ENCODE measurements at regions not wholly inside any gene's neighbourhood (a gene's known extent, or its start where the extent isn't known, plus 50 kb on each side); places are given as distances from the start of the nearest gene placed in this dataset.

DNA sequence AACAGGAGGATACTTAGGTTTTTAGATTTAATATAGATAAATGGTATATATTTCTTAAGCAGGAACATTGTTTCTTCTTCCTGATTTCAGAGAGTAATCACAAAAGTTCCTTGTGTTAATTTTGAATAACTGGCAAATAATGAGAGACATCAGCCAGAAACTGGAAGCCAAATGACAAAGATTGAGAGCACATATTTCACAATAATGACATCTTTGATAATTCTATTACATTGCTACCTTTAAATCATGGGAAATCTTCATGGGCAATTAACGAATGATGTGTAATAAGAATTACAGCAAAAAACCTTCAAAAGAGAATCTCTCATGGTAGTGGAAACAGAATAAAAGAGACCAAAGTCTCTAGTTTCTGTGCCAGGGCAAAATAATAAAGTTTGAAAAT lies 215.1 kb downstream of the NUP35 start:
- TF ChIP-seq, protein P1, sequence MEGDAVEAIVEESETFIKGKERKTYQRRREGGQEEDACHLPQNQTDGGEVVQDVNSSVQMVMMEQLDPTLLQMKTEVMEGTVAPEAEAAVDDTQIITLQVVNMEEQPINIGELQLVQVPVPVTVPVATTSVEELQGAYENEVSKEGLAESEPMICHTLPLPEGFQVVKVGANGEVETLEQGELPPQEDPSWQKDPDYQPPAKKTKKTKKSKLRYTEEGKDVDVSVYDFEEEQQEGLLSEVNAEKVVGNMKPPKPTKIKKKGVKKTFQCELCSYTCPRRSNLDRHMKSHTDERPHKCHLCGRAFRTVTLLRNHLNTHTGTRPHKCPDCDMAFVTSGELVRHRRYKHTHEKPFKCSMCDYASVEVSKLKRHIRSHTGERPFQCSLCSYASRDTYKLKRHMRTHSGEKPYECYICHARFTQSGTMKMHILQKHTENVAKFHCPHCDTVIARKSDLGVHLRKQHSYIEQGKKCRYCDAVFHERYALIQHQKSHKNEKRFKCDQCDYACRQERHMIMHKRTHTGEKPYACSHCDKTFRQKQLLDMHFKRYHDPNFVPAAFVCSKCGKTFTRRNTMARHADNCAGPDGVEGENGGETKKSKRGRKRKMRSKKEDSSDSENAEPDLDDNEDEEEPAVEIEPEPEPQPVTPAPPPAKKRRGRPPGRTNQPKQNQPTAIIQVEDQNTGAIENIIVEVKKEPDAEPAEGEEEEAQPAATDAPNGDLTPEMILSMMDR (IDR thresholded peaks at IDR 0.05; ENCODE audit: borderline replicate concordance, control extremely low read depth, extremely low read depth, insufficient read depth, missing control alignments) = no peak
- DNase-seq (ENCODE audit: low spot score) = no peak
- in situ Hi-C loops (cut with MboI; ENCODE audit: low sequenced_read_pairs, unreplicated experiment) = no loop called here

DNA sequence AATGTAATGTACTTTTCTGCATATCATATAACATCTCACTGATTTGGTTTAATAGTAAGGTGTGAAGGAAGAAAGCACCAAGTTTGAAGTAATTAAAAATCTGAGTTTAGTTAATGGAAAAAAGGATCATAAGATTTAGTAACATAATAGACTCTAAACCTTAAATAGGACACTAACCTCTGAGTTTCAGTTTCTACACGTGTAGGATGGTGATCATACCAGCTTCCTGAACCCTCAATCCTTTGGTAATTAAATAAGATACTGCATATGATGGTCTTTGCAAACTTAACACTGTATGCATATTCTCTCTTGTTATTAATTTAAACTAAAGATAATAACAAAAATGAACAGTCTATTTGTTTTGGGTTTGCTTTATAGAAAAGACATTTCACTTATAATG lies 216.8 kb downstream of the NUP35 start:
- in situ Hi-C loops (cut with MboI; ENCODE audit: low sequenced_read_pairs, unreplicated experiment) = no loop called here

DNA sequence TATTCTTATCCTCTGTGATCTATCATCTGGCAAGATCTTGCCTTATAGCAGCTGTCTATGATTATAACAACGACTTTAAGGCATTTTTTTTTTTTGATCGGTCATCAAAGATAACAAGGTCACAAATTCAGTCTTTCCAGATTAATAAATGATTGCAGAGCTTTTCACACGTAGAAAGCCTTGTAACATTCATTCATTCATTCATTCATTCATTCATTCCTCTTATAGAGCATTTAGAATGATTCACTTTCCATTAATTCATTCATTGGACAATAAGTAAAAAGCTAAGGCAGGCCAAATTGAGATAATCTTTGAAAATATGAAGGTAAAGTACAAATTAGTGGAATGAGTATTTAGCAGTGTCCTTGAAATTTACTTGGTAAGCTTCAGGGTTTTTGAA lies 223.7 kb downstream of the NUP35 start:
- in situ Hi-C loops (cut with MboI; ENCODE audit: low sequenced_read_pairs, unreplicated experiment) = no loop called here
- DNase-seq (ENCODE audit: low spot score) = no peak
- TF ChIP-seq, protein P1 (IDR thresholded peaks at IDR 0.05; ENCODE audit: borderline replicate concordance, control extremely low read depth, extremely low read depth, insufficient read depth, missing control alignments) = no peak

More for the DNA sequence above, 216.8 kb downstream of the NUP35 start:
- TF ChIP-seq, protein P1 (IDR thresholded peaks at IDR 0.05; ENCODE audit: borderline replicate concordance, control extremely low read depth, extremely low read depth, insufficient read depth, missing control alignments) = no peak
- DNase-seq (ENCODE audit: low spot score) = no peak

DNA sequence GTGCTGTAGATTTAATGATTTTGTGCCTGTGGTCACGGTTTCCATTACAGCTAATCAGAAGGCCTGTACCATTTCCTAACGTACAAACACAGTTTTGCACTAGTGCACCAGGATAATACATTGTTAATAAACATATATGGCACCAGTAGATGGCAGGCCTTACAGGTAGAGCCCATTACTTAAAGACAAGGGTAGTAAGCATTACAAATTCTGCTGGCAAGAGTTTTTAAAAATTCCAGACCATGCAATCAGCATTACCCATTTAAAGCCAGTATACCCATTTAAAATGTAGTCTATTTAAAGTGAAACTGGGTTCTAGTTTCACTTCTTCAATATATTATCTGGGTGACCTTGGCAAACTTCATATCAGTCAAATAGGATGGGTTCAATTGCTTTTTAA lies 224.2 kb downstream of the NUP35 start:
- TF ChIP-seq, protein P1 (IDR thresholded peaks at IDR 0.05; ENCODE audit: borderline replicate concordance, control extremely low read depth, extremely low read depth, insufficient read depth, missing control alignments) = no peak
- in situ Hi-C loops (cut with MboI; ENCODE audit: low sequenced_read_pairs, unreplicated experiment) = no loop called here
- DNase-seq (ENCODE audit: low spot score) = no peak

DNA sequence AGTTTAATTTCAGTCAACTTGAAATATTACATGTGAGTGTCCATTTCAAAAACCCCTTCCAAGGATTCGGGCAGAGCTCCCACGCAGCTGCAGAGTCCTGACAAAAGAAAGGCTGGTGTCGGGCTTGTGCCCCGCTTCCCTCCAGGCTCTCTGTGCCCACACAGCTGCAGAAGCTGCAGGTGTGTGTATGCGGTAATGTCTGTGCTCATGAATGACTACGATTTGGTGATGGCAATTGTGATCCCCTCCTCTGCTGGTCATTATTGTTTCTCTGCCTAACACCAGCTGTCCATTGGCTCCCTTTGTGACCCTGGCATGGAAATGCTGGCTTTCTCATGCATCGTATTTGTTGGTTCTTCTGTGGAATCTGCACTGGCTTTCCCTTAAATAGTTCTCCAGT lies 224.8 kb downstream of the NUP35 start:
- DNase-seq (ENCODE audit: low spot score) = no peak
- TF ChIP-seq, protein P1 (IDR thresholded peaks at IDR 0.05; ENCODE audit: borderline replicate concordance, control extremely low read depth, extremely low read depth, insufficient read depth, missing control alignments) = no peak
- in situ Hi-C loops (cut with MboI; ENCODE audit: low sequenced_read_pairs, unreplicated experiment) = no loop called here

DNA sequence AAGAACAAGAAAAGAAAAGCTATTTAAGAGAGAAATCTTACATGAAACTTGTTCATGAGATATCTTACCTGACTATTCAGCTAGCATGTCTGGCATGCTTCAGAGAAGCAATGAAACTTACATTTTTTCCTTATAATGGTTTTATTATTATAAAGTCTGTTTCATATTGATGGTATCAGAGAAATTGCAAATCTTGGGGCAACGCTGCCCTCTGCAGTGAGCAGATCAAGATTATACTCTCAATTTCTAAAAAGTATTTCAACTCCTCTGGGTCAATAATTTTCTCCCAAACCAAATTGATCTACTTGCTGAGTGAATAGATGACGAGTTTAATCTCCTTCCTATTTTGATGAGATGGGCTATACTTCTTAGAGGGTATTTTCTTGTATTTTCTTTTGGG lies 235.6 kb downstream of the NUP35 start:
- TF ChIP-seq, protein P1 (IDR thresholded peaks at IDR 0.05; ENCODE audit: borderline replicate concordance, control extremely low read depth, extremely low read depth, insufficient read depth, missing control alignments) = no peak
- in situ Hi-C loops (cut with MboI; ENCODE audit: low sequenced_read_pairs, unreplicated experiment) = no loop called here
- no peak for DNase-seq (ENCODE audit: low spot score)

DNA sequence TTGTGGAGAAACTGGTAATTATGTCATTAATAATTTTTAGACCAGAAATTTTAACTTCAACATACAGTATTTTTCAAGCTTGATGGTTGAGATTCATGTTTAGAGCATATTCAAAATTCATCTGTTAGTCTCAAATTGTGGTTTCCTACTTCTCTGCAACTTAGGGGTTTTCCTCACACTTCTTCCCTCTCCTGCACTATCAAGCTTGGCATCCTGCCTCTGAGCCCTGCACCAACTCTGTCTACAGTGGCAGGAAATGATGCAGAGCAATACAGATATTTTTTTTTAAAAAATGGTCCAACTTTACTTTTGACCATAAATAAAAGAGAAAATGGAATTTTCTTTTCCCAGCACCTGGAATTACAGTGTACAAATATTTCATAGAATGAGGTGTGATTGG lies 247.3 kb downstream of the NUP35 start:
- in situ Hi-C loops (cut with MboI; ENCODE audit: low sequenced_read_pairs, unreplicated experiment) = no loop called here
- no peak for DNase-seq (ENCODE audit: low spot score)
- TF ChIP-seq, protein P1 (IDR thresholded peaks at IDR 0.05; ENCODE audit: borderline replicate concordance, control extremely low read depth, extremely low read depth, insufficient read depth, missing control alignments) = no peak
